Epithelial cell of proximal tubule (primary cell): ENCODE measurements at regions not wholly inside any gene's neighbourhood (a gene's known extent, or its start where the extent isn't known, plus 50 kb on each side); places are given as distances from the start of the nearest gene placed in this dataset.

Experiments
- DNase-seq: peaks from one replicate; pipeline ENCODE4 v3.0.0-alpha.2; 2011; ENCODE audit warnings: low read depth
- H3K4me3 ChIP-seq: 2 replicates; pipeline ENCODE4 v1.5.1; 2011; ENCODE audit warnings: low read depth, mild to moderate bottlenecking, low read length
- CTCF ChIP-seq: conservative IDR thresholded peaks from 2 replicates; pipeline ENCODE4 v1.5.1; 2012; ENCODE audit warnings: low read depth, mild to moderate bottlenecking, low read length

GRCh38 chr2:62407401-62407800 lies 98.6 kb downstream of the TMEM17 start:
- TF ChIP-seq CTCF: no peak
- no peak for DNase-seq
- H3K4me3 ChIP-seq: no peak overlapping the region

GRCh38 chr2:62406573-62407043 lies 99.4 kb downstream of the TMEM17 start:
- TF ChIP-seq CTCF: no peak
- DNase-seq: peak; percentile 98
- no peak overlapping the region for H3K4me3 ChIP-seq

- DNase-seq: no peak
- no peak for TF ChIP-seq CTCF
- no peak overlapping the region for H3K4me3 ChIP-seq
Measured at GRCh38 chr2:62404913-62405312, 101.1 kb downstream of the TMEM17 start.

GRCh38 chr2:62402156-62402555 lies 103.8 kb downstream of the TMEM17 start:
- TF ChIP-seq CTCF: no peak
- DNase-seq: no peak
- no peak overlapping the region for H3K4me3 ChIP-seq

GRCh38 chr2:62398356-62398755 lies 107.6 kb downstream of the TMEM17 start:
- no peak overlapping the region for H3K4me3 ChIP-seq
- DNase-seq: no peak
- TF ChIP-seq CTCF: no peak

GRCh38 chr2:62396880-62397279 lies 109.1 kb downstream of the TMEM17 start:
- TF ChIP-seq CTCF: no peak
- no peak overlapping the region for H3K4me3 ChIP-seq
- DNase-seq: no peak

GRCh38 chr2:62393293-62393692 lies 112.7 kb downstream of the TMEM17 start:
- TF ChIP-seq CTCF: no peak
- H3K4me3 ChIP-seq: no peak overlapping the region
- DNase-seq: no peak
